Breast epithelium (tissue), 3 donors: ENCODE measurements at regions not wholly inside any gene's neighbourhood (a gene's known extent, or its start where the extent isn't known, plus 50 kb on each side); places are given as distances from the start of the nearest gene placed in this dataset.

ENCODE experiments used
- POLR2A ChIP-seq: fragments of 450-650 bp; IDR thresholded peaks from one replicate; pipeline ENCODE4 v1.6.1; 2016; ENCODE audit warnings: antibody characterized with exemption, mild to moderate bottlenecking, moderate library complexity
- POLR2AphosphoS5 ChIP-seq, 3 donors: sonication (generic); formaldehyde crosslinking; IDR thresholded peaks; one replicate each; pipeline ENCODE4 v1.6.1; 2017; ENCODE audit warnings: antibody characterized with exemption in 3 of 3
- TF ChIP-seq, protein P1 (sequence below), 3 donors: fragments of 450-650 bp; IDR thresholded peaks; one replicate each; pipeline ENCODE4 v1.5.1; 2016 to 2017; ENCODE audit warnings: antibody characterized with exemption in 3 of 3, mild to moderate bottlenecking in 3 of 3, moderate library complexity in 3 of 3

- TF ChIP-seq, protein P1, sequence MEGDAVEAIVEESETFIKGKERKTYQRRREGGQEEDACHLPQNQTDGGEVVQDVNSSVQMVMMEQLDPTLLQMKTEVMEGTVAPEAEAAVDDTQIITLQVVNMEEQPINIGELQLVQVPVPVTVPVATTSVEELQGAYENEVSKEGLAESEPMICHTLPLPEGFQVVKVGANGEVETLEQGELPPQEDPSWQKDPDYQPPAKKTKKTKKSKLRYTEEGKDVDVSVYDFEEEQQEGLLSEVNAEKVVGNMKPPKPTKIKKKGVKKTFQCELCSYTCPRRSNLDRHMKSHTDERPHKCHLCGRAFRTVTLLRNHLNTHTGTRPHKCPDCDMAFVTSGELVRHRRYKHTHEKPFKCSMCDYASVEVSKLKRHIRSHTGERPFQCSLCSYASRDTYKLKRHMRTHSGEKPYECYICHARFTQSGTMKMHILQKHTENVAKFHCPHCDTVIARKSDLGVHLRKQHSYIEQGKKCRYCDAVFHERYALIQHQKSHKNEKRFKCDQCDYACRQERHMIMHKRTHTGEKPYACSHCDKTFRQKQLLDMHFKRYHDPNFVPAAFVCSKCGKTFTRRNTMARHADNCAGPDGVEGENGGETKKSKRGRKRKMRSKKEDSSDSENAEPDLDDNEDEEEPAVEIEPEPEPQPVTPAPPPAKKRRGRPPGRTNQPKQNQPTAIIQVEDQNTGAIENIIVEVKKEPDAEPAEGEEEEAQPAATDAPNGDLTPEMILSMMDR (IDR thresholded peaks at IDR 0.05) = no peak
- TF ChIP-seq POLR2A = no peak
- no peak for TF ChIP-seq POLR2AphosphoS5 (IDR thresholded peaks at IDR 0.05)
These were observed 133.9 kb downstream of the ESM1 start for GRCh38 chr5:54851449-54851848.
